GM18520 (cell line): ENCODE measurements at regions not wholly inside any gene's neighbourhood (a gene's known extent, or its start where the extent isn't known, plus 50 kb on each side); places are given as distances from the start of the nearest gene placed in this dataset.

Source experiments
- ATAC-seq: cut with Tn5 transposase; IDR thresholded peaks from one replicate; pipeline ENCODE4 v1.9.1; 2021; ENCODE audit not compliant: unreplicated experiment

GRCh38 chr13:110965038-110965754 is 50.3 kb upstream of the ANKRD10 start:
- peak; percentile 94 for ATAC-seq
